CD4-positive, CD25-positive, alpha-beta regulatory T cell (primary cell): ENCODE measurements at regions not wholly inside any gene's neighbourhood (a gene's known extent, or its start where the extent isn't known, plus 50 kb on each side); places are given as distances from the start of the nearest gene placed in this dataset.

Source experiments
- ATAC-seq, 2 donors: fragments of 150-1000 bp; cut with Tn5 transposase; one replicate each; pipeline ENCODE4 v1.10.0; 2021; ENCODE audit warnings: low read depth in 2 of 2, moderate number of reproducible peaks in 2 of 2, moderate library complexity in 1 of 2
- DNase-seq, 3 donors: peaks; one replicate each; pipeline versions ENCODE4 v3.0.0 to v3.0.0-alpha.2; 2012 to 2022; ENCODE audit warnings: mixed read lengths in 1 of 3
- H3K27ac ChIP-seq: one replicate; pipeline ENCODE4 v1.7.0; 2013; ENCODE audit warnings: mild to moderate bottlenecking, low read length; ENCODE audit not compliant: insufficient read depth, poor library complexity, severe bottlenecking
- H3K27me3 ChIP-seq: one replicate; pipeline ENCODE4 v1.7.0; 2013; ENCODE audit warnings: low read length; ENCODE audit not compliant: control insufficient read depth, insufficient read depth
- H3K36me3 ChIP-seq: one replicate; pipeline ENCODE4 v1.7.0; 2013; ENCODE audit warnings: mild to moderate bottlenecking, low read length, moderate library complexity; ENCODE audit not compliant: control insufficient read depth, insufficient read depth
- H3K4me1 ChIP-seq: 2 replicates; pipeline ENCODE4 v1.7.0; 2013; ENCODE audit warnings: mild to moderate bottlenecking, low read length; ENCODE audit not compliant: insufficient read depth, control insufficient read depth, poor library complexity, severe bottlenecking
- H3K4me3 ChIP-seq: one replicate; pipeline ENCODE4 v1.7.0; 2013; ENCODE audit warnings: low read depth, mild to moderate bottlenecking, low read length, moderate library complexity
- H3K9me3 ChIP-seq, 2 experiments: 1 replicate in 1 of 2; 2 replicates in 1 of 2; pipeline ENCODE4 v1.7.0; 2013; ENCODE audit warnings: low read length in 2 of 2, mild to moderate bottlenecking in 1 of 2, moderate library complexity in 1 of 2; ENCODE audit not compliant: control insufficient read depth in 2 of 2
- H3K27ac Mint-ChIP-seq, 3 donors: one replicate each; pipeline ENCODE4 v1.8.0; 2020 to 2022; ENCODE audit warnings: mild to moderate bottlenecking in 3 of 3, mixed read lengths in 3 of 3, moderate library complexity in 2 of 3
- H3K27me3 Mint-ChIP-seq: one replicate; pipeline ENCODE4 v1.8.0; 2022; ENCODE audit warnings: mild to moderate bottlenecking, mixed read lengths
- H3K36me3 Mint-ChIP-seq: one replicate; pipeline ENCODE4 v1.8.0; 2020; ENCODE audit warnings: mixed read lengths
- H3K4me1 Mint-ChIP-seq, 4 donors: one replicate each; pipeline ENCODE4 v1.8.0; 2020 to 2022; ENCODE audit warnings: mixed read lengths in 4 of 4, mild to moderate bottlenecking in 1 of 4
- H3K4me3 Mint-ChIP-seq, 4 donors: one replicate each; pipeline ENCODE4 v1.8.0; 2020 to 2022; ENCODE audit warnings: mild to moderate bottlenecking in 4 of 4, mixed read lengths in 4 of 4, moderate library complexity in 3 of 4
- H3K9me3 Mint-ChIP-seq, 7 donors: one replicate each; pipeline ENCODE4 v1.8.0; 2020 to 2022; ENCODE audit warnings: mixed read lengths in 7 of 7, mild to moderate bottlenecking in 3 of 7, moderate library complexity in 2 of 7

GRCh38 chr3:9301091-9301490, 51.6 kb upstream of the SRGAP3 start:
- no peak overlapping the region for H3K4me3 ChIP-seq
- Mint-ChIP-seq H3K27ac (no peak overlapping the region), H3K4me3 (no peak overlapping the region), H3K27me3 (peaks cover 9% of the 10 kb centered on the region), H3K36me3 (no peaks in the 10 kb centered on the region), H3K4me1 (peaks cover 0 to 11% (median 6%) of the 10 kb centered on the region in 4 donors), H3K9me3 (no peaks in the 10 kb centered on the region)
- ATAC-seq (no peak), DNase-seq (no peak)
- H3K36me3 ChIP-seq = no peaks in the 10 kb centered on the region
- no peaks in the 10 kb centered on the region for H3K27me3 ChIP-seq
- peaks cover 6% of the 10 kb centered on the region for H3K4me1 ChIP-seq
- H3K9me3 ChIP-seq = no peaks in the 10 kb centered on the region
- H3K27ac ChIP-seq = no peak overlapping the region

- ATAC-seq (no peak), DNase-seq (no peak)
- Histone ChIP-seq H3K4me1 (peaks cover 6% of the 10 kb centered on the region), H3K27ac (no peak overlapping the region), H3K27me3 (no peaks in the 10 kb centered on the region), H3K4me3 (no peak overlapping the region), H3K9me3 (no peaks in the 10 kb centered on the region), H3K36me3 (no peaks in the 10 kb centered on the region)
- H3K36me3 Mint-ChIP-seq = no peaks in the 10 kb centered on the region
- no peak overlapping the region for H3K27ac Mint-ChIP-seq
- no peaks in the 10 kb centered on the region for H3K9me3 Mint-ChIP-seq
- H3K4me1 Mint-ChIP-seq = peaks cover 0 to 11% (median 6%) of the 10 kb centered on the region in 4 donors
- peaks cover 9% of the 10 kb centered on the region for H3K27me3 Mint-ChIP-seq
- no peak overlapping the region for H3K4me3 Mint-ChIP-seq
Measured at GRCh38 chr3:9301798-9302197, 52.4 kb upstream of the SRGAP3 start.

- Histone ChIP-seq H3K9me3 (no peaks in the 10 kb centered on the region), H3K27me3 (no peaks in the 10 kb centered on the region), H3K36me3 (no peaks in the 10 kb centered on the region), H3K4me3 (no peak overlapping the region), H3K27ac (no peak overlapping the region), H3K4me1 (peaks cover 6% of the 10 kb centered on the region)
- peak overlapping the region in 2 of 4 donors; percentile 53 to 63 for H3K4me3 Mint-ChIP-seq
- peaks cover 9% of the 10 kb centered on the region for H3K27me3 Mint-ChIP-seq
- H3K4me1 Mint-ChIP-seq = peaks cover 0 to 11% (median 6%) of the 10 kb centered on the region in 4 donors
- ATAC-seq (peak; percentile 88 to 94), DNase-seq (peak; percentile 68 to 85 (median 75))
- H3K36me3 Mint-ChIP-seq = no peaks in the 10 kb centered on the region
- no peaks in the 10 kb centered on the region for H3K9me3 Mint-ChIP-seq
- H3K27ac Mint-ChIP-seq = no peak overlapping the region
Measured at GRCh38 chr3:9302425-9303181, 53.2 kb upstream of the SRGAP3 start.

- no peaks in the 10 kb centered on the region for H3K27me3 ChIP-seq
- no peaks in the 10 kb centered on the region for H3K9me3 ChIP-seq
- Mint-ChIP-seq H3K36me3 (no peaks in the 10 kb centered on the region), H3K27ac (peak overlapping the region in 1 of 3 donors; percentile 31), H3K27me3 (peaks cover 15% of the 10 kb centered on the region), H3K4me1 (no peaks in the 10 kb centered on the region), H3K9me3 (peaks cover 0 to 4% (median 0%) of the 10 kb centered on the region in 7 donors), H3K4me3 (no peak overlapping the region)
- DNase-seq = no peak
- ATAC-seq = no peak
- no peaks in the 10 kb centered on the region for H3K36me3 ChIP-seq
- no peaks in the 10 kb centered on the region for H3K4me1 ChIP-seq
- no peak overlapping the region for H3K27ac ChIP-seq
- no peak overlapping the region for H3K4me3 ChIP-seq
Measured at GRCh38 chr3:9308298-9308990, 54.4 kb upstream of the THUMPD3 start.

GRCh38 chr3:9310043-9310442, 52.8 kb upstream of the THUMPD3 start:
- Mint-ChIP-seq H3K9me3 (peaks cover 0 to 4% (median 0%) of the 10 kb centered on the region in 7 donors), H3K4me1 (no peaks in the 10 kb centered on the region), H3K36me3 (no peaks in the 10 kb centered on the region), H3K4me3 (no peak overlapping the region), H3K27me3 (peaks cover 11% of the 10 kb centered on the region), H3K27ac (no peak overlapping the region)
- DNase-seq (no peak), ATAC-seq (no peak)
- Histone ChIP-seq H3K36me3 (no peaks in the 10 kb centered on the region), H3K27me3 (no peaks in the 10 kb centered on the region), H3K9me3 (no peaks in the 10 kb centered on the region), H3K4me1 (no peaks in the 10 kb centered on the region), H3K4me3 (no peak overlapping the region), H3K27ac (no peak overlapping the region)

- Mint-ChIP-seq H3K36me3 (no peaks in the 10 kb centered on the region), H3K27me3 (peaks cover 11% of the 10 kb centered on the region), H3K4me3 (no peak overlapping the region), H3K27ac (no peak overlapping the region), H3K9me3 (peaks cover 0 to 4% (median 0%) of the 10 kb centered on the region in 7 donors), H3K4me1 (no peaks in the 10 kb centered on the region)
- H3K4me3 ChIP-seq = no peak overlapping the region
- H3K27ac ChIP-seq = no peak overlapping the region
- peaks cover 4% of the 10 kb centered on the region for H3K27me3 ChIP-seq
- DNase-seq = no peak
- no peaks in the 10 kb centered on the region for H3K36me3 ChIP-seq
- no peak for ATAC-seq
- no peaks in the 10 kb centered on the region for H3K4me1 ChIP-seq
- no peaks in the 10 kb centered on the region for H3K9me3 ChIP-seq
Measured at GRCh38 chr3:9311228-9311627, 51.6 kb upstream of the THUMPD3 start.
